NCI-H2081 treated with DMSO at 0.1 percent for 48 hours (cell line): ENCODE measurements at regions not wholly inside any gene's neighbourhood (a gene's known extent, or its start where the extent isn't known, plus 50 kb on each side); places are given as distances from the start of the nearest gene placed in this dataset.

Experiments
- DNase-seq: peaks from one replicate; lab custom pipeline; 2025; lab: John Stamatoyannopoulos, UW

- DNase-seq: no peak
Measured at GRCh38 chrX:45400027-45400779, 199.5 kb upstream of the DIPK2B start.

DNA sequence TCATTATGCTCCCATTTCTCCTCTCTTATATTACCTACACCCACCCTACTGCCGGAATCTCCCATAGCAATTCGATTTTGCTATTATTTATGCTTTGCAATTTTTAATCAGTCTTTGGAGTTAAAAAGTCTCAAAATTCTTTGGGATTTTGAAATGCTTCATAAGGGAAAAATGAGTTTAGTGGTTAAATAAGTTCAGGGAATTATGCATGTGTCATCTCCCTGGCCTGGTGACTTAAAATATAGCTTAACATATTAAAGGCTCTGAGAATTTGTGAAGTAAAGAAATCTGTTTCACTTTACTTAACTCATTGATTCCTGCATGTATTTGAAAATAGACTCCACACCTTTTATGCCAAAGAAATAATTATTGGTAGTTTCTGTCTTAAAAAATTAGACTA, 185.1 kb upstream of the DIPK2B start:
- no peak for DNase-seq

DNA sequence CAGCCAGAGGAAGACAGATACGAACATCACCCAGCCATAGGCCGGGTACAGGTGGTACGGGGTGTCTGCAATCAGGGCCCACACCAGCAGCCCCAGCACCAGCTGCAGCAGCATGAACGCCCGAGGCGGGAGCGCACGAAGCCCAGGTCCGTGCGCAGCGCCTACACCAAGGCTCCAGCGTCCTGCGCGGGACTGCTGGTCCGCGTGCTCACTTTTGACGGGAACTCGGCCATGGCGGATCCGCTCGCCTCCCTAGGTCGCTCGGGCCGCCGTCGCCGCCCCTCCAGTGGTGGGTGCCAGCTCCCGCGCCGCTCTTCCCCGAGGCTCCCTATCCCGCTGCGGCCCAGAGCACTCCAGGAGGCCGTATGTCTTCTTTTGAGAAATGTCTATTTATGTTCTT, 181.2 kb upstream of the DIPK2B start:
- DNase-seq: no peak

DNA sequence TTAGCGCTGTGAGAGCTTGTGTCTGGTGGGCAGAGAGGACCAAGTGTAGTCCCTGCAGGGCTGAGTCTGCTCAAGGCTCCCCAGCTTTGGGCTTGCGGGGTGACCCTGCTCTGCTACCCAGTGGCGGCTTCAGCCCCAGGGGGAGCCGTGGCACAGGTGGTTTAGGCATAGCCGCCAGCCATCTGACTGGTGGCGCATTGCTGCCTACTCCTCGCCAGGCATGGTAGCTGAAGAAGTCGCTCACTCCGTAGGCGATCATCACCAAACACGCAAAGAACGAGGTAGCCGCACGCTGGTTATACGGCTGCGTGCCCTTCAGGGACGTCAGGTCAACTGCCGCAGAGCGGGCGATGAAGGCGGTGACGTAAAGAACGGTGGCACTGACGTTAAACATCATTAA, 180.7 kb upstream of the DIPK2B start:
- DNase-seq: no peak

GRCh38 chrX:45379236-45379635, 178.6 kb upstream of the DIPK2B start:
- no peak for DNase-seq

DNA sequence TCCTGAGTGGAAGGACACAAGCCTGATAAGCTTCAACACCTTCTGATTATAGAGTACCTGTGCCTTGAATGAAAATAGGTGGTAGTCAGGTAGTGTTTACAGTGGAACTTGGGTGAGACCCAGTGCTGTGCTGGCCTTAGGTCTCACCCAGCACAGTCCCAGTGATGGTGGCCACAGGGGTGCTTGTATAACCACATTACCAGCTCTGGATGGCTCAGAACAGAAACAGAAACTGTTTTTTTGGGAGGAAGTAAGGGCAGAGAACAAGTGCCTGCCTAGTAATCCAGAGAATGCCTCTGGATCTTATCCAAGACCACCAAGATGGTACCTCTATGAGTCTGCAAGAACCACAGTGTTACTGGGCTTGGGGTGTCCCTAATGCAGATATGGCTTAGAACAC, 171.5 kb upstream of the DIPK2B start:
- no peak for DNase-seq

- DNase-seq: no peak
Measured at GRCh38 chrX:45368705-45369104, 168.0 kb upstream of the DIPK2B start.

- no peak for DNase-seq
Measured at GRCh38 chrX:45363596-45363995, 162.9 kb upstream of the DIPK2B start.

GRCh38 chrX:45360571-45360970, 159.9 kb upstream of the DIPK2B start:
- DNase-seq: no peak

DNA sequence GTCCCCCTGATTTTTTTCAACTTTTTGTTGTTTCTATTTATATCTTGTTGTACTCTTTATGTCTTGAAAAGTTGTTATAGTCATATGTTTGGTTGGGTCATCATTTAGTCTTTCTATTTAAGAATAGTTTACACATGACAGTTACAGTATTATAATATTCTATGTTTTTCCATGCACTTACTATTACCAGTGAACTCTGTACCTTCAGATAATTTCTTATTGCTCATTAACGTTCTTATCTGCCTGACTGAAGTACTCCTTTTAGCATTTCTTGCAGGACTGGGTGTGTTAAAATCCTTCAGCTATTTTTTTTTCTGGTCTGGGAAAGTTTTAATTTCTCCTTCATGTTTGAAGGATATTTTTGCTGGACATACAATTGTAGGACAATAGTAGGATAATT, 157.7 kb upstream of the DIPK2B start:
- DNase-seq: no peak

DNA sequence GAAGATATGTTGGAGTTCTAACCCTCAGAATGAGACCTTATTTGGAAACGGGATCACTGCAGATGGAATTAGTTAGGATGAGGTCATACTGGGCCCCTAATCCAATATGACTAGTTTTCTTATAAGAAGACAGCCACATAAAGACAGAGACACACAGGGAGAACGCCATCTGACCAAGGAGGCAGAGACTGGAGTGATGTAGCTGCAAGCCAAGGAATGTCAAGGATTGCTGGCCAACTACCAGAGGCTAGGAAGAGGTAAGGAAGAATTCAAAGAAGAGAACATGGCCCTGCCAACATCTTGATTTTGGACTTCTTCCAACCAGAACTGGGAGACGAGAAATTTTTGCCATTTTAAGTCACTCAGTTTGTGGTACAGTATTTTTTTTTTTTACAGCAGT, 152.8 kb upstream of the DIPK2B start:
- DNase-seq: no peak

- DNase-seq: no peak
Measured at GRCh38 chrX:45352611-45353010, 151.9 kb upstream of the DIPK2B start.

- no peak for DNase-seq
Measured at GRCh38 chrX:45351478-45351877, 150.8 kb upstream of the DIPK2B start.

DNA sequence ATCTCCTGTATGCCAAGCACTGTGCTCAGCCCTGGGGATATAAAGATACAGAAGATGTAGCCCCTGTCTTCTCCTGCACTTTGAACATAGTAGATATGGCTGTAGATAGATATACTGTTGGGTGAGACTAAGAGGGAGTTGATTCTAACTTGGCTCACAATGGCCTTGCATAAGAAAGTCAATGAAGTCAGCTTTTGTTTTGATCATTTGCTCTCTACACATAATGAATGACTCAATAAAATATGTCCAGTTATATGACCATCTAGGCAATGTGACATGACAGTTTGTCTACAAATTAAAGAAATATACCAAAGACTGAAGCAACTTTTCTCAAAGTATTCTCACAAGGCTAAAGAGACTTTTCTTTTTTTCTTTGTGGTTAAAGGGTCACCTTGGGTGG, 147.6 kb upstream of the DIPK2B start:
- DNase-seq: no peak

GRCh38 chrX:45347877-45348276, 147.2 kb upstream of the DIPK2B start:
- DNase-seq: no peak

- no peak for DNase-seq
Measured at GRCh38 chrX:45344594-45344993, 143.9 kb upstream of the DIPK2B start.

DNA sequence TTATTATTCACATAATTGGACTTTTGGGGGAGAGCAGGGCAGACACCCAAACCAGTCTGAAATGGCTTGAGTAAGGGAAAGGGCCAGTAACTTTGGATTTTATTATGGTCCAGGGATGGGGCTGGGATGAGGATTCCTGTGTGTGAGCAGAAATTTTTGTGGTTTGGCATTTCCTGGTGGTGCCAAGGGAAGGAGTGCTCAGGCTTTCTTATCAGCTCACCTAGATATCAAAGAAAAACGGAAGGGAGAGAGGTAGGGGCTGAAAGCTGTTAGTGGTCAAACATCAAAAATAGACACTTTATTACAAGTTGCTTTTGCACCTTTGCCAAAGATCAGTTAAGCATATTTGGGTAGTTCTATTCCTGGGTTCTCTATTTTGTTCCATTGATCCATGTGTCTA, 128.5 kb upstream of the DIPK2B start:
- no peak for DNase-seq

GRCh38 chrX:45324941-45325340, 124.3 kb upstream of the DIPK2B start:
- no peak for DNase-seq

GRCh38 chrX:45323387-45323786, 122.7 kb upstream of the DIPK2B start:
- no peak for DNase-seq

GRCh38 chrX:45322820-45323219, 122.1 kb upstream of the DIPK2B start:
- DNase-seq: no peak

- DNase-seq: no peak
Measured at GRCh38 chrX:45322382-45322781, 121.7 kb upstream of the DIPK2B start.

DNA sequence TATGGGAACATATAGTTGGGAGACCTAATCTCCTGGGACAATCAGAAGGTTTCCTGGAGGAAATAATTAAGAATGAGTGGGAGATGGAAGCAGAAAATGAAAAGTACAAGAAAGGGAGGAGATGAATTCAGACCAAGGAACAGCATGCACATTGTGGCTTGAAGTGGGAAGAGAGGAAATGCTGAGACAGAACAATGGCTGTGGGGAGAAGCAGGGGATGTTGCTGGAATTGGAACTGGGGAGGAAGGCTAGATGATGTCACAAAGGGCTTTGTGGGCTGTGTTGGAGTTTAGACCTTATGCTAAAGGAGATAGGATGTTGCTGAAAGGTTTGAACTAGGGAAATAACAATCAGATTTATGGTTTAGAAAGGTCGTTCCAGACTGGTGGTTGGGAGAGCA, 119.5 kb upstream of the DIPK2B start:
- no peak for DNase-seq

- DNase-seq: no peak
Measured at GRCh38 chrX:45309801-45310200, 109.1 kb upstream of the DIPK2B start.

DNA sequence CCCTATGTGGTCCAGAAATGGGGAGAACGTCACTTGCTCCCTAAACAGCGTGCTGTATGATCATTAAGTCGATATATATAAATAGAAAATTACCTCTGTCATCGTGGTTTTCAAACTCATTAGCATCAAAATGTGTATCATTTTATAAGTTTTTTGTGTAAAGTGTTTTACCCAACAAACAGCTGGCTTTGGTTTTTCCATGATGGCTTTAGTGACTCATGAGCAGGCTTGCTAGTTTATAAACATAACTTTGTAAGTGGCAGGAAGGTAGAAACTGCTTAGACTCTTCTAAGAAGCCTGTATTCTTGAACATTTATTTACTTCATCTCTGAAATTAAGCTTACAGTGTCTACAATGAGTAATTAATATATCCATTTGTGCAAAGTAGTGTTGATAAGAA, 108.4 kb upstream of the DIPK2B start:
- no peak for DNase-seq

DNA sequence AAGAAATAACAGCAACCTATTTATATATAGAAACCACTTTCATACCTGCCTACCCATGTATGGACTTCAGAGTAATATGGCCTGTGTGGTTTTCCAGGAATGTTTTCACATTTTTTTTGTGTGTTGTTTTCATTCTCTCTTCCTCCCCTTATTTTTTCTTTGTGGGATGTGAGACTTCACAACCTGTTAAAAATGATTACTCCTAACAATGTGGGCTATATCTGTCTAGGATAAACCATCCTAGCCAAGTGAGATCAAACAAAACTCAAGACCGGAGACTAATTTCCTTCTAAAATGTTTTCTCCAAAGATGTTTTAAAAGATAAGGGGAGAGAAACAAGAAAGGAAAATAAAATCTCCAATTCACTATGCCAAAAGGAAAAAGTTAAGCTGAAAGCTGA, 106.1 kb upstream of the DIPK2B start:
- no peak for DNase-seq
